ENCODE measurements at regions not wholly inside any gene's neighbourhood (a gene's known extent, or its start where the extent isn't known, plus 50 kb on each side); places are given as distances from the start of the nearest gene placed in this dataset. TPM values are rescaled to one million over a fixed set of nuclear protein-coding genes. Genes with fewer than 3 reads are reported as not detected.

Small RNAs in the stretch of these regions (small RNA-seq; reads per million reads assigned to genes)
- gene RNU4ATAC10P (ENCODE audit: insufficient read depth) (not detected), gene RNU4ATAC5P (ENCODE audit: insufficient read depth) (not detected), gene RNU6-592P (ENCODE audit: insufficient read depth) (not detected)

Data from H1 (cell line).